ENCODE measurements at regions not wholly inside any gene's neighbourhood (a gene's known extent, or its start where the extent isn't known, plus 50 kb on each side); places are given as distances from the start of the nearest gene placed in this dataset.
A peak's percentile ranks its signal among the peaks of the same experiment; 100 is the strongest.

DNA sequence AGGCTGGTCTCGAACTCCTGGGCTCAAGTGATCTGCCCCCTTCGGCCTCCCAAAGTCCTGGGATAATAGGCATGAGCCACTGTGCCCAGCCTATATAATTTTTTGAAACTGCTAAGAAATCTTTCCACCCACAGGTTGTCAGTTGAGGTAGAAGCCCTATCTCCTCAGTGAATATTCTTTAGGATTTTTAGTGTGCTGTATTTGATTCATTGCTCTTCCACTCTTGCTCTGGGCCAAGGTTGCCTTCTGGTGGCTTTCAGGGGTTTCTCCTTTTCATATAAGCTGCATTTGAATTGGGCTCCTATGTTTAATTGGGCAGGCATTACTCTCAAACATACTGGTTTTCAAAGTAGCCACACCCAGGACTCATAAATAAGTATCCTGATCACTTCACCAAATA lies 931.2 kb downstream of the GATA3 start:
- no peak for DNase-seq (ENCODE audit: low read depth)

DNA sequence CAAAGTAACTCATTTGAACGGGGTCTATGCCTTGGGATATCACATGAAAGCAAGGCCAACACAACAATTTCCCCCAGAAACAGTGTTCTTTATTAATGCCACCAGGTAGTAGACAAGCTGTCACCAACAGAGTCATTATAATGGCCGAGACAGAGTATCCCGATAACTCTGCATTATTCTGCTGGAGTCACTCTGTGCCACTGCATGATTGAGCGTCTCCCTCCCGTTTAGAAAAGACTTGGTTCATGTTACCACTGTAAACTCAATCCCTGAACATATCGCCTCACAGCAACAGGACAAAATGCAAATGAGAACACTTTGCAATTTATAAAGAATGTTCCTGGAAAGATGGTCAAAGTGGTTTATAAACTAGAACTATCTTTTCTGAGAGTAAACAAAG lies 932.5 kb downstream of the GATA3 start:
- DNase-seq (ENCODE audit: low read depth) = no peak

GRCh38 chr10:8987712-8988111 lies 933.2 kb downstream of the GATA3 start:
- no peak for DNase-seq (ENCODE audit: low read depth)

- DNase-seq (ENCODE audit: low read depth) = no peak
Observed at GRCh38 chr10:8990280-8990987, 935.9 kb downstream of the GATA3 start.

DNA sequence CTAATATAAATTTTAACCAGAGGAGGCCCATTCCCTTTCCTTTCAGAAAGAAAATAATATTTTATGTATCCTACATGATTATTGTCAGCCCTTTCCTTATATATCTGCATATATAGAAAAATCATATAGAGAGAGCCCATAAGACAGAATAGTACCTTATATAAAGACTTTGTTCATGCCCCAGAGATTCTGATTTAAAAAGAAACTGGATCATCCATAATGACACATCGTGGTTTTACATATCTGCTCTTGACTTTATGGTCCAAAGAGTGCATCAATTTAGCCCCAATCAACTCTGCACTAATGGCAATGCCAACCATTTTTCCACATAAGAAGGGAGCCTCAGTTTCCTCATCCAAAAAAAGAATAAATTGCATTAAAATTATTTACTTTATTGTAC lies 937.5 kb downstream of the GATA3 start:
- DNase-seq (ENCODE audit: low read depth) = no peak

- no peak for DNase-seq (ENCODE audit: low read depth)
Observed at GRCh38 chr10:8993864-8994263, 939.4 kb downstream of the GATA3 start.

DNA sequence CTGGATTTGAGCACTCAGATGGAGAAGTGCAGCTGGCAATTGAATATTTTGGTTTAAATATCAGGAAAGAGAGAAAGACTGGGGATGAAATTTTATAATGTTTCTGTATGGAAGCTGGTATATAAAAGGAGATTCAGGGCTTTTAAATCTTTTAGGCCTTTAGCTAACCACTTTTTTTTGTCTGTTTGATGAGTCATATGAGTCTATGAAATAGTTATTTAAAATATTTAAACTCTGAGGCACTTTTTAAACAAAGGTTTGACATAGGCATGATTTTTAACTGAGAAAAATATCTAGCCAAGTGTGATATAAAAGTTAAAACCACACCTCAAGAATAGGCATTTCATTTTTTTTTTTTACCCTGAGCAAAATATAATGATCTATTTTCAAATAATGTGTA lies 944.3 kb downstream of the GATA3 start:
- peak; percentile 39 for DNase-seq (ENCODE audit: low read depth)

- no peak for DNase-seq (ENCODE audit: low read depth)
Observed at GRCh38 chr10:9003122-9003521, 948.6 kb downstream of the GATA3 start.

DNA sequence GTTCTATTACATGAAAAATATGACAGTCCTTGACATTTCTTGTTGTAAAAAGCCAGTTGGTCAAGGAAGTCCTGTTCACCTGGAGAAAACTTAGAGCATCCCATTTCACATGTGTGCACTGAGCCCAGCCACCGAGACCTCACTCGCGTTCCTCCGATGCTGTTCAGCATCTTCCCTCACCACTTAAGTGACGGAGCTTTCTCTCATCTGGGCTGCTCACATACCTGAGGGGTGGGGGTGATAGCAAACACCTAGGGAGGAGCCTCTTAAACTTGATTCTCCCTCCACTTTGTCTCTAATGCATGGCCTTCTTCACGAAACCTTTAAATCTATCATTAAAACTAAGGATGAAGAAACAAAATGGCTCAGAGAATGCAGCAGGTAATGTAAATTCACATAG lies 950.2 kb downstream of the GATA3 start:
- DNase-seq (ENCODE audit: low read depth) = no peak

- peak; percentile 69 for DNase-seq (ENCODE audit: low read depth)
Observed at GRCh38 chr10:9009505-9009904, 955.0 kb downstream of the GATA3 start.

DNA sequence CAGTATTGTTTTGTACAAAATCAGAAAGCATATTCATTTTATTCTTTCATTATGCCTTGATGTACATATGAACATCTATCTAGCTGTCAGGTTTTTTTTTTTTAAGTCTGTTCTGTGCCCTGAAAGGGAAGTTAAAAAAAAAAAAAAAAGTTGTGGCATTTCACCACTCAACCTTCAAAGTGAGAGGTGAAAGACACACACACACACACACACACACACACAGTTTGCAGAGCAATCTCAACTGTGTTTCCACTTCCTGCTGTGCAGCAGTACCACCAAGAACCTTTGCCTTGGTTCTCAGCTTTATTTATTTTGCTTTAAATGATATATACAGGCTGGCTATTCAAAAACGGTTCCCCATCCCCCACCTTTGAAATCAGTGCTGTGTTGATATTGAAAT lies 955.6 kb downstream of the GATA3 start:
- peak; percentile 40 for DNase-seq (ENCODE audit: low read depth)

GRCh38 chr10:9010931-9011670 lies 956.6 kb downstream of the GATA3 start:
- peak; percentile 60 for DNase-seq (ENCODE audit: low read depth)

GRCh38 chr10:9012312-9012711 lies 957.8 kb downstream of the GATA3 start:
- peak; percentile 91 for DNase-seq (ENCODE audit: low read depth)

DNA sequence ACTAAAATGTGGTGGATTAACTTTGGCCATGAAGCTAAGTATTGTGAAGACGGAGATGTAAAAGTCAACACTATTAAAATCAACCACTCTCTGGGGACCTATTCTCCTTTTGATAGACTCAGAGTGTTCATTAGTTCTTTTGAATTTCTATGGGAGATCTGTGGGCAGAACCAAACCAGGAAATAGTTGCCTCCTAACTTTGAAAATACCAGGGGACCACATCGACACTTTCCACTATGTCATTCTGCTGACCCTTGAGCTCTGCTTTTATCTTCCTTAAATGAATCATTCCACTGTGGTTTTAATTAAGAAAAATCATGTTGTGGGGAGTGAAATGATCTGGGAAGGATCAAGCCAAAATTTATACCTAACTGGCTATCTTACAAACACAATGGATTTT lies 960.5 kb downstream of the GATA3 start:
- peak; percentile 36 for DNase-seq (ENCODE audit: low read depth)

GRCh38 chr10:9015447-9015846 lies 961.0 kb downstream of the GATA3 start:
- no peak for DNase-seq (ENCODE audit: low read depth)

DNA sequence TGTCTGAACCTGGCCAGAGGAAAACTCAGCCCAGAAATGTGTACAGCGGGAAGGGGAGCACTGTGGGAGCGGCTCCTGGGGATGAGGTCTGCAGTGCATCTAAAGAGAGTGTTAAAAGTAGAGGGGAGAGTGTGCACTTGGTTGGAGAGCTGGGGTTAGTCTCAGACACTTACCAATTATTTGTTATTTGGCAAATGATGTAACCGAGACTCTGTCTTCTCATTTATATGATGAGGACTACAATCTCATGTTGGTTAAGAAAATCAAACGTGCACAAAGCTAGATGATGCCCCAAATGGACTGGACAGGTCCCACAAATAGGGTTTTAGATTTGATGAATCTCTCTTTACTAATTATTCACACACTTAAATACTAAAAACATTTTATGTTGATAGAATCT lies 962.4 kb downstream of the GATA3 start:
- no peak for DNase-seq (ENCODE audit: low read depth)

- DNase-seq (ENCODE audit: low read depth) = peak; percentile 17
Observed at GRCh38 chr10:9018195-9019173, 964.0 kb downstream of the GATA3 start.

DNA sequence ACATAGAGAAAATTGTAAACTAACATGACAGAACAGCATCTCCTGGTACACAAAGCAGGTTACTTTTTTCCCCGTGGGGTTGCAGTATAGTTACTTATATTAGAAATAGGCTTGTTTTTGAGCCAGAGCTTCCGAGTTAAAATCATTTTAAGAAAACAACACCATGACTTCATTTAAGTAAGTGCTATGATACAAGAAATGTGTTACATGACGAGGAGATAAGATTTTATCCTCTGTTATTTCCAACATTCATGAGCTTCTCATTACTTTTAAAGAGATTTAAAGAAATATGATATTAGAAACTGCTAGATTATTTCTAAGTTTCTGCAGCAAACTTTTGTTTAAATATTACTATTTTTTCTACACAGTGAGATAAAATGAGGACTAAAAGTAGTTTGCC lies 968.7 kb downstream of the GATA3 start:
- DNase-seq (ENCODE audit: low read depth) = no peak

GRCh38 chr10:9024210-9024609 lies 969.7 kb downstream of the GATA3 start:
- peak; percentile 27 for DNase-seq (ENCODE audit: low read depth)

GRCh38 chr10:9028231-9028630 lies 973.7 kb downstream of the GATA3 start:
- DNase-seq (ENCODE audit: low read depth) = peak; percentile 18

- DNase-seq (ENCODE audit: low read depth) = peak; percentile 32
Observed at GRCh38 chr10:9035355-9035754, 980.9 kb downstream of the GATA3 start.

- DNase-seq (ENCODE audit: low read depth) = no peak
Observed at GRCh38 chr10:9036711-9037204, 982.3 kb downstream of the GATA3 start.
